ENCODE measurements at regions not wholly inside any gene's neighbourhood (a gene's known extent, or its start where the extent isn't known, plus 50 kb on each side); places are given as distances from the start of the nearest gene placed in this dataset.
"Not testable (repeated sequence)": the region's sequence is repeated elsewhere in the genome, so short reads cannot be mapped to it uniquely, and the experiment has no call there.

GRCh38 chr1:192476802-192477298, 98.7 kb upstream of the RGS1 start:
- DNase-seq: peak in 1 of 51 donors; percentile 24

DNA sequence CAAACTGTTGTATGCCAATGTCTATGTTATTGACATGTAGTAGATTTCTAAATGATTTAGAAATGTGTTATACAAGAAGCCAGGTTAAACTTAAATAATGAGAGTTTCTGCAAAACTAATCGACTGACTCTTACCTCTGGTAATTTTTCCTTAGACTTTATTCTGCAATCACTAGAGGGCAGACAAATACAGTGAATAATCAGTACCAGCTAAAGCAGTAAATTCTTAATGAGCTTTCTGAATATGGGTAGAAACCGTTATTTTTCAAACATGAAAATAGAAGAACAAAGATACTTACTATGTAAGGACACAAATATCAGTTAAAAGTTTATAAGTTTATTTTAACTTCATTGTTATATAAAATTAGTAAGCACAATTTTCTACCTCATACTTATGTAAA, 97.9 kb upstream of the RGS1 start:
- DNase-seq: peak in 1 of 51 donors; percentile 8

DNA sequence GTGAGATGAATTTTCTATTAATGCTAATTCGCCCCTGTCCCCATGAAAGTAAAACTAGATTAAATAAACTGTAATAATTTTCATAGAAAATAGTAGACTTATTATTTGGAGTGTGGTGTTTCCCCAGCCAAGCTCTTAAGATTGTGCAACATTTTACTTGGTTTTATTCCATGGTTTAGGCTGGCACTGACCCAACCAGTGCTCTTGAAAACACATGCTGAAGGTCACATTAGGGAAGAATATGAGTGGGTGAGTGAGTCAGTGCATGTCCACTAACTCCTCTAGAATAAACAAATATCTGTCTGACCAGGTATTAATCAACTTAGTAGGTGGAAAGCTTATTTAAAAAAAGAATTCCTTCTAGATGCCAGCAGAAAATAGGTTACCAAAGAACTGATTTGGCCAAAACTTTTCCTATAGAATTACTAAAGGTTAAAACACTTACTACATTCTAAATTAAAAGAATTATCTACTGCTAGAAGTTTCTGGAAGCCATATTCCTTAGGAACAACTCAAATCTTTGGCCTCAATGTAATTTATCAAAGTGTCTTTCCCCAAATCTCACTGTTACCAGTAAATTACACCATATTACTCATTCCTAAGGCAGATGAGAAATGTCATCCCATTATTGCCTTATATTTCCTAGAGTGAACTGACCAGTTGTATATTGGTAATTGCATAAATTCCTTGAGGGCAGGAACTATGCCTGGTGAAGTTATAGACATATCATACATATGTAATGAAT, 89.7 kb upstream of the RGS1 start:
- DNase-seq: no peak

DNA sequence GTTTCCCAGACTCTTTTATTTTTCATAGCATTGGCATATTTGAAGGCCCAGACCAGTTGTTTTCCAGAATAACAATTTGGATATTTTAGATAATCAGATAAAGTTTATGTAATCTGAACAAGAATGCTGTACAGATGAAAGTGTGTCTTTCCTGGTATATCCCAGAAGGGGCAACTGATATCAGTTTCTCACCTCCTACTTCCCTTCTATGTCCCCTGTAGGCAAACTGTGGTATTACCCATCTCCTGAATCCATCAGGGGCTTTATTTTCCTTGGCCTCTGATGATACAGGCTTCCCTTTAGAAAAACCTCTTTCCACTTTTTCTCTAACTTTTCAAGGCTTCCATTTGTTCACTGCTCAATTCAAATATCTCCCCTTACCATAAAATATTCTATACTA, 87.5 kb upstream of the RGS1 start:
- no peak for DNase-seq

GRCh38 chr1:192489047-192489446, 86.5 kb upstream of the RGS1 start:
- no peak for DNase-seq

- no peak for DNase-seq
Observed at GRCh38 chr1:192489748-192490147, 85.8 kb upstream of the RGS1 start.

DNA sequence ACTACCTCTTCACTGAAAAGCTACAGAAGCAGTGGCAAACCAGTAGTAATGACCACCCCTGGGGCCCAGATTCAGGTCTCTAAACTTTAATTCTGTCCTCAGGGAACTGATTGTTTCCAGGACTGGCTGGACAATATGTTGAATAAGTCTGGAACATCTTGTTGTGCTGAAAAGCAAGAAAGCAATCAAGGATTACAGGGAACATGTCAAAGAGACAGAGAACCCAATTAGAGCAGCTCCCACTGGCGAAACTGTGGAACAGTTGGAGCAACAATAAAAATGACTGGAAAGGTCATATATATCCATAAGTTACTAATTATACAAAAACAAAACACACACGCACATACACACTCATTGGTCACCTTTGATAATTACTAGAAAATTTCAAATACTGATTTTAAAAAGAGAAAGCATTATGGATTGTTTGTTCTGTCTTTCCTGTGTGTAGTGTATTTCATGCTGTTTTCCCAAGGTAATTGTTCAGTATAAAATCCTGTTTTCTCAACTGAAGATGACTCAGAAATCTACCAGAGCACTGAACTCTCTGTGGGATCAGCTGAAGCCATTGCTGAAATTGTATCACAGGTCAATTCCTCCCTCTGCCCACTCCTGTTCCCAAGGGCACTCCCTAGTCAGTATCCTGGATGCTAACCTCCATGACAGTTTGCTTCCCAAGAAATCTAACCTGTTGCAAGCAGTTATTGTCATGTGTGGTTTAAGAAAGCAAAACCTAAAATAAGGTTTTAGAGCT, 83.6 kb upstream of the RGS1 start:
- no peak for DNase-seq

DNA sequence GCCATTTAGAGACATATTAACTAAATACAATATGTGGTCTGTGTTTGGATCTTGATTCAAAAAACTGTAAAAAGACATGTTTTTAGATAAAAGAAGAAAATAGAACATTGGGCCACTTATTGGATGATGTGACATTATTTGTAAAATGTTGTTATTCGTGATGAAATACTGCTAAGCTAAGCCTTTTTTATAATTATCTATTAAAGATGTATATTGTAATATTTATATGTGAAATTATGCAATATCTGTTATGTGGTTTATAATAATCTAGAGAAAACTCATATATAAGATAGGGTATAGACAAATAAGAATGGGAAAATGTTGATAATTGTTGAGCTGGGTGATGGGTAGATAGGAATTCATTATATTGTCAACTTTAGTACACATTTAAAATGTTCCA, 82.0 kb upstream of the RGS1 start:
- DNase-seq: no peak

- DNase-seq: no peak
Observed at GRCh38 chr1:192496369-192497056, 79.1 kb upstream of the RGS1 start.

DNA sequence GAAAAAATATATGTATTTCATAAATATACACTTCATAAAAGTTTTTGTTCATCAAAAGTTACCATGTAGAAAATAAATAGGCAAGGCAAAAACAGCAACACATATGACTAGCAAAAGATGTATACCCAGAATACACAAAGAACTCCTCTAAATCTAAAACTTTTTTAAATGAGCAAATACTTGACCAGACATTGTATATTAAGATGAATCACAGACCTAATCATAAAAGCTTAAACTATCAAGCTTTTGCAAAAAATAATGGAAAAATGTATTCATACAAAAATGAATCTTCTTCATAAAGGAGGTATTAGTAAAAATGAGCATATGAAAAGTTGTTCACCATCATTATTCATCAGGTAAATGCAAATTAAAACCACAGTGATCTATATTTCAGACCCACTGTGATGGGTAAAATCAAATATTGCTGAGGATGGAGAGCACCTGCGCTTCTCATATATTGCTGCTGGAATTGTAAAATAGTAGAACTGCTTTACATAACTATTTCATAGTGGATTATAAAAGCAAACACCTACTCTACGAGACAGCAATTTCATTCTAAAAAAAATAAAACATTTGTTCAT, 78.3 kb upstream of the RGS1 start:
- no peak for DNase-seq

GRCh38 chr1:192498092-192498491, 77.5 kb upstream of the RGS1 start:
- DNase-seq: not testable (repeated sequence)

DNA sequence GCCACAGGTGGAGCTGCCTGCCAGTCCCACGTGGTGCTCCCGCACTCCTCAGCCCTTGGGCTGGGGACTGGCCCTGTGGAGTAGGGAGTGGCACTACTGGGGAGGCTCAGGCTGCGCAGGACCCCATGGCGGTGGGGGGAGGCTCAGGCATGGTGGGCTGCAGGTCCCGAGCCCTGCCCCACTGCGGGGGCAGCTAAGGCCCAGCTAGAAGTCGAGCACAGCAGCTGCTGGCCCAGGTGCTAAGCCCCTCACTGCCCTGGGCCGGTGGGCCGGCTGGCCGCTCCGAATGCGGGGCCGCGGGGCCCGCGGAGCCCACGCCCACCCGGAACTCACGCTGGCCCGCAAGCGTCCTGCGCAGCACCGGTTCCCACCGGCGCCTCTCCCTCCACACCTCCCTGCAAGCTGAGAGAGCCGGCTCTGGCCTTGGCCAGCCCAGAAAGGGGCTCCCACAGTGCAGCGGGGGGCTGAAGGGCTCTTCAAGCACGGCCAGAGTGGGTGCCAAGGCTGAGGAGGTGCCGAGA, 76.5 kb upstream of the RGS1 start:
- not testable (repeated sequence) for DNase-seq

GRCh38 chr1:192500541-192500940, 75.0 kb upstream of the RGS1 start:
- not testable (repeated sequence) for DNase-seq

DNA sequence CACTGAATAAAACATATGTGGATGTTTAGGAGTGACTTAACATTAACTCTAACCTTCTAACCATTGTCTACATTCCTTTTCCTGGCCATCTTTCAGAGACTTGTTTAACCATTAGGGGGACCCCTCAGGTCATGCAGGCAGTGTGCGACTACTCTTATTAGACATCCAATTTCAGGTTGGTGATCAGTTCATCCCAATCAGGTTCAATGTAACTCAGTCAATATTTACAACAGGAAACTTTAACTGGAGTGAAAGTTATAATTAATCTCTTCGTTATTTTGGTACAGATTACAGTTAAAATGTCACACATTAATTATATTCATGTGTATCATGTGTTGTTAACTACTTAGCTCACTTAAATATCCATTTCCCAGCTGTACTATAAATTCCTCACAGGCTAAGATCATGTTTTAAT, 68.8 kb upstream of the RGS1 start:
- DNase-seq: no peak

- peak in 1 of 51 donors; percentile 13 for DNase-seq
Observed at GRCh38 chr1:192512426-192513162, 63.0 kb upstream of the RGS1 start.

- no peak for DNase-seq
Observed at GRCh38 chr1:192513196-192513595, 62.4 kb upstream of the RGS1 start.

GRCh38 chr1:192513697-192514096, 61.9 kb upstream of the RGS1 start:
- no peak for DNase-seq

DNA sequence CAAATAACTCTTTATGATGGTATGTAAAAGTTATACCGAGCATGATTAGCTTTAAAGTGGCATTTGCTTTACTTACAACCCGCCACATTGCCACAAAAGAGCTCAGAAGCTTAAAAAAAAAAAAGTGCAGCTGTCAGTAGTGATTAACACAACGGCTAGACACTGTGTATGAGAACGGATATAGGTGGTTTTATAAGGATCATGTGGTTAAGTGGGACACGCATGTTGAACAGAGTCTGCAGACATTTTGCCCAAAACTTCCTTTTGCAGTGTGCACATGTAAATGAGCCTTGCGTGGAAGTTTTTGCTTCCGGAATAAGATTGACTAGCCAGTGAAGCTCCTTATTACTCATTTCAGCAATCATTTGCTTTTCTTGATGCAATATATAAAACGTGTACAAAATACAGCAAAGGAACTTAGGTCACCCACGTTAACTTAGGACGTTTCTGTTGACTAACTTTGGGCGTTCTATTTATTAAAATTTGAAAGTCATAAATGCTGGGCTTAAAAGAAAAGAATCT, 58.7 kb upstream of the RGS1 start:
- peak in 2 of 51 donors; percentile 6 to 8 for DNase-seq

- not testable (repeated sequence) for DNase-seq
Observed at GRCh38 chr1:192517716-192518355, 57.7 kb upstream of the RGS1 start.

- no peak for DNase-seq
Observed at GRCh38 chr1:192518700-192519099, 56.9 kb upstream of the RGS1 start.
